ENCODE measurements at regions not wholly inside any gene's neighbourhood (a gene's known extent, or its start where the extent isn't known, plus 50 kb on each side); places are given as distances from the start of the nearest gene placed in this dataset.
A peak's percentile ranks its signal among the peaks of the same experiment; 100 is the strongest.

DNA sequence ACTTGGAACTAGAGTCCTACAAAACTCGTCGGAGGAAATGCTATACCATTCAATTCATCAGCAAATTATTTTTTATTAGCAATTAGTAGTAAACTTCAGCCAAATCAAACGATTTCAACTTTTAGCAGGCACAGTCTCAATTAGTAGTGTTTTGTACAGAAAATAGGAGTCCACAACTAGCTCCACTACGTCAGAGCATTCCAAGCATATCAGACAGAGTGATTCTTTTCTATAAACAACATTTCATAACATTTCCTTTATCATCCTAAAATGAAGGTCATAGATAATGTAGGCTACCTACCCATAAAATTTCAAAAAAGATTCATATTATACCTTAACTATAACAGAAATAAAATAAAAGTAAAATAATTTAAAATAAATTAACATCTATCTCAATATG is 169.9 kb downstream of the KIF18A start:
- Mint-ChIP-seq H3K4me1 (ENCODE audit: low read depth) (peaks cover 19% of the 10 kb centered on the region), H3K9me3 (ENCODE audit: low read depth) (peaks cover 17% of the 10 kb centered on the region), H3K36me3 (ENCODE audit: low read depth) (peaks cover 3% of the 10 kb centered on the region), H3K27ac (ENCODE audit: unreplicated experiment) (no peak overlapping the region), H3K27me3 (ENCODE audit: low read depth) (no peaks in the 10 kb centered on the region), H3K4me3 (ENCODE audit: unreplicated experiment) (no peak overlapping the region)
- DNase-seq (ENCODE audit: low spot score) = no peak
- TF ChIP-seq, protein P1, sequence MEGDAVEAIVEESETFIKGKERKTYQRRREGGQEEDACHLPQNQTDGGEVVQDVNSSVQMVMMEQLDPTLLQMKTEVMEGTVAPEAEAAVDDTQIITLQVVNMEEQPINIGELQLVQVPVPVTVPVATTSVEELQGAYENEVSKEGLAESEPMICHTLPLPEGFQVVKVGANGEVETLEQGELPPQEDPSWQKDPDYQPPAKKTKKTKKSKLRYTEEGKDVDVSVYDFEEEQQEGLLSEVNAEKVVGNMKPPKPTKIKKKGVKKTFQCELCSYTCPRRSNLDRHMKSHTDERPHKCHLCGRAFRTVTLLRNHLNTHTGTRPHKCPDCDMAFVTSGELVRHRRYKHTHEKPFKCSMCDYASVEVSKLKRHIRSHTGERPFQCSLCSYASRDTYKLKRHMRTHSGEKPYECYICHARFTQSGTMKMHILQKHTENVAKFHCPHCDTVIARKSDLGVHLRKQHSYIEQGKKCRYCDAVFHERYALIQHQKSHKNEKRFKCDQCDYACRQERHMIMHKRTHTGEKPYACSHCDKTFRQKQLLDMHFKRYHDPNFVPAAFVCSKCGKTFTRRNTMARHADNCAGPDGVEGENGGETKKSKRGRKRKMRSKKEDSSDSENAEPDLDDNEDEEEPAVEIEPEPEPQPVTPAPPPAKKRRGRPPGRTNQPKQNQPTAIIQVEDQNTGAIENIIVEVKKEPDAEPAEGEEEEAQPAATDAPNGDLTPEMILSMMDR (IDR thresholded peaks at IDR 0.05) = no peak

DNA sequence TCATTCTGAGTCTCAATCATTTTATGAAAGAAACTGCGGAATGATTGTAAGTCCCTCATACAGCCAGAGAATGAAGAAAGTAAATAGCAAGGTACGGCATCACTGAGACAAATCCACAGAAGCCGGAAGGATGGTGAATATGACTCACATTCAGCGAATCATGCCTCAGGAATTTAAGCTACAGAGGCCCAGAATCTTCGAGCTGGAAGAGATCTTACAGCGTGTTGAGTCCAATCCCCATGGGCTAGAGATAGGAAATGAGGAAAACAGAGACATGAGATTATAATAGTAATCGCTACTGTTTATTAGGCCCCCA is 173.2 kb downstream of the KIF18A start:
- DNase-seq (ENCODE audit: low spot score) = no peak
- Mint-ChIP-seq H3K4me1 (ENCODE audit: low read depth) (peaks cover 23% of the 10 kb centered on the region), H3K36me3 (ENCODE audit: low read depth) (peaks cover 2% of the 10 kb centered on the region), H3K27ac (ENCODE audit: unreplicated experiment) (peak overlapping the region; percentile 97), H3K4me3 (ENCODE audit: unreplicated experiment) (no peak overlapping the region), H3K9me3 (ENCODE audit: low read depth) (peaks cover 7% of the 10 kb centered on the region), H3K27me3 (ENCODE audit: low read depth) (no peaks in the 10 kb centered on the region)
- TF ChIP-seq, protein P1 (IDR thresholded peaks at IDR 0.05) = no peak

DNA sequence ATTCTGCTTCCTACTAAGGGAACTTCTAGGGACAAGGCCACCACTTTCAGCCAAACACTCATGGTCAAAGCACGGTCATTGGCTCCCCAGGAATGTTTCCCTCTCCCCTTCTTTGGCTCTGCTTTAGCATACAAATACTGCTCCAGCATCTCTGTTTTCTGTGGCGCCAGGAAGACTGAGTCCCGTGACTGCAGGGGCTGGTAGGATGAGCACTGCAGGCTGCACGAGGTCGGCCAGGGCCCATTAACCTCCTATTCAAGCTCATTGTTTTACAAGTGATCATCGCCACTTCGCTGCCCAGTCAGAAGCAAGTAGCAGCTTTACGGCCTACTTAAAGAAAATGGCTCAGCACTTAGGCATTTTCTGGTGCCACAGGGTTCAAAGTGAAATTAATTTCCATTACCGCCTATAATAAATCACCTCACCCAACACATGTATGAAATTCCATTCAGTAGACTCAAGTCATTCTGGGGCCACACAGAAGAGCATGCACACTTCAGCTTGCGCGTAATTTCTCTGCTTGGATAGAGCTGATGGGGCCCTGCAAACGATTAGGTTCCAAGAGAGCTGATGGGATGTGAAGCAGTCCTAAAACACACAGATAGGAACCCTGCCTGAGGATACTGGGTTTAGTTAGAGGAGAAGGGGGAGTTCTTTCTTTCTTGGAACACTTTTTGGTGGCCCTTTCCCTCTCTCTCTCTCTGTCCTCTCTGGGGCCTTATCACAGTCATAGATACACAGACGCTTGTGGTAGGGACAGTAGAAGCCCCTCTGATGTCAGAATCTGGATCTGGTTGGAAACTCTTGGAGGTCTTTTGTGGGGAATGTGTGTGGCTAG is 173.7 kb downstream of the KIF18A start:
- no peak for DNase-seq (ENCODE audit: low spot score)
- H3K27me3 Mint-ChIP-seq (ENCODE audit: low read depth) = no peaks in the 10 kb centered on the region
- H3K9me3 Mint-ChIP-seq (ENCODE audit: low read depth) = peaks cover 7% of the 10 kb centered on the region
- H3K4me3 Mint-ChIP-seq (ENCODE audit: unreplicated experiment) = peak overlapping the region; percentile 23
- peak overlapping the region; percentile 97 for H3K27ac Mint-ChIP-seq (ENCODE audit: unreplicated experiment)
- TF ChIP-seq, protein P1 (IDR thresholded peaks at IDR 0.05) = no peak
- H3K4me1 Mint-ChIP-seq (ENCODE audit: low read depth) = peaks cover 23% of the 10 kb centered on the region
- H3K36me3 Mint-ChIP-seq (ENCODE audit: low read depth) = peaks cover 2% of the 10 kb centered on the region

DNA sequence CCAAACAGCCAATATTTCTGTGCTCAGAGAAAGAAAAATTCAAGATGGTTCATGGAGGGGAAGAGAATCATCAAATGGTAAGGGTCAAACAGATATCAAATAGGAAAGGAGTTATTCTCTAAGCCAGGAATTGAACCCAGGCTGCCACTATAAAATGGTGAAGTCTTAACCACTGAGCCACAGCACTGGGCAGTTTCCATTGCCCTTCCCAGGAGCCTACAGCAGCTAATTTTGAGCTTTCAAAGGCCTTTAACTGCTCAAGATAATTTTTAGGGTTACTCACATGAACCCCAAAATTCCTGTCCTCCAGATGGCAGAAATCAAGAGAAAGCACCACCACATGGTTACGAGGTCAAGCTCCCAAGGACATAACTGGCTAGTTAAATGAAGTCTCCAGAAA is 176.2 kb downstream of the KIF18A start:
- H3K27ac Mint-ChIP-seq (ENCODE audit: unreplicated experiment) = no peak overlapping the region
- H3K9me3 Mint-ChIP-seq (ENCODE audit: low read depth) = no peaks in the 10 kb centered on the region
- H3K27me3 Mint-ChIP-seq (ENCODE audit: low read depth) = no peaks in the 10 kb centered on the region
- TF ChIP-seq, protein P1 (IDR thresholded peaks at IDR 0.05) = no peak
- no peak for DNase-seq (ENCODE audit: low spot score)
- H3K4me3 Mint-ChIP-seq (ENCODE audit: unreplicated experiment) = no peak overlapping the region
- no peaks in the 10 kb centered on the region for H3K36me3 Mint-ChIP-seq (ENCODE audit: low read depth)
- peaks cover 35% of the 10 kb centered on the region for H3K4me1 Mint-ChIP-seq (ENCODE audit: low read depth)

DNA sequence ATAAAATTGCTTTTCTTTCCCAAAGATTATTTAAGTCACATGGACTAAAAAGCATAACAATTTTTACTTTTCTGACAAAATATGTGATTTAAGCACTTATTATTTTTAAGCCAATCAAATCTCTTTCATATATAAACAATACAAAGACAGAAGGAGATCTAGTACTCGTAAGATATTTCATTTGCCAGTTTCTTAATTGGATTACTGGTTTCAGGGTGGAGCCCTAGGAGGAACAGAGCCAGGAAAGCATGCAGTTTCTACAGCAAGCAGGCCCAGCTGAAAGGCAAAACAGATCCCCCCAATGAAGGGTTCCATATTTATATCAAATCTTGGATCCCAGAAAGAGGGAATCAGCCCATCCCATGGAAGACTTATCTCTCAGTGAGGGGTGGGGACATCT is 177.0 kb downstream of the KIF18A start:
- TF ChIP-seq, protein P1 (IDR thresholded peaks at IDR 0.05) = no peak
- Mint-ChIP-seq H3K36me3 (ENCODE audit: low read depth) (no peaks in the 10 kb centered on the region), H3K4me1 (ENCODE audit: low read depth) (peaks cover 42% of the 10 kb centered on the region), H3K4me3 (ENCODE audit: unreplicated experiment) (no peak overlapping the region), H3K27me3 (ENCODE audit: low read depth) (no peaks in the 10 kb centered on the region), H3K27ac (ENCODE audit: unreplicated experiment) (no peak overlapping the region), H3K9me3 (ENCODE audit: low read depth) (no peaks in the 10 kb centered on the region)
- DNase-seq (ENCODE audit: low spot score) = no peak

Measured in chondrocyte (in vitro differentiated cells).